KG1 (cell line): ENCODE measurements at regions not wholly inside any gene's neighbourhood (a gene's known extent, or its start where the extent isn't known, plus 50 kb on each side); places are given as distances from the start of the nearest gene placed in this dataset.
A peak's percentile ranks its signal among the peaks of the same experiment; 100 is the strongest.
"Not testable (repeated sequence)": the region's sequence is repeated elsewhere in the genome, so short reads cannot be mapped to it uniquely, and the experiment has no call there.

Source experiments
- DNase-seq: peaks from one replicate; lab custom pipeline; 2025; lab: John Stamatoyannopoulos, UW

- DNase-seq: not testable (repeated sequence)
Observed at GRCh38 chr2:226160617-226161016, 639.0 kb downstream of the IRS1 start.

- no peak for DNase-seq
Observed at GRCh38 chr2:226159875-226160479, 639.6 kb downstream of the IRS1 start.

- no peak for DNase-seq
Observed at GRCh38 chr2:226158940-226159339, 640.7 kb downstream of the IRS1 start.

- DNase-seq: no peak
Observed at GRCh38 chr2:226158229-226158628, 641.4 kb downstream of the IRS1 start.

- no peak for DNase-seq
Observed at GRCh38 chr2:226155093-226155875, 644.3 kb downstream of the IRS1 start.

- DNase-seq: no peak
Observed at GRCh38 chr2:226154610-226155009, 645.0 kb downstream of the IRS1 start.

GRCh38 chr2:226153553-226153952, 646.1 kb downstream of the IRS1 start:
- no peak for DNase-seq

GRCh38 chr2:226151157-226151556, 648.5 kb downstream of the IRS1 start:
- DNase-seq: no peak

GRCh38 chr2:226143091-226143490, 656.5 kb downstream of the IRS1 start:
- no peak for DNase-seq

GRCh38 chr2:226142463-226142862, 657.2 kb downstream of the IRS1 start:
- DNase-seq: no peak

- DNase-seq: no peak
Observed at GRCh38 chr2:226140594-226140993, 659.0 kb downstream of the IRS1 start.

- no peak for DNase-seq
Observed at GRCh38 chr2:226139759-226140158, 659.9 kb downstream of the IRS1 start.

- peak; percentile 6 for DNase-seq
Observed at GRCh38 chr2:226137201-226137811, 662.3 kb downstream of the IRS1 start.

GRCh38 chr2:226136739-226137138, 662.9 kb downstream of the IRS1 start:
- DNase-seq: no peak

- DNase-seq: no peak
Observed at GRCh38 chr2:226135861-226136548, 663.6 kb downstream of the IRS1 start.

GRCh38 chr2:226132323-226133215, 667.1 kb downstream of the IRS1 start:
- DNase-seq: no peak

- DNase-seq: no peak
Observed at GRCh38 chr2:226131299-226131784, 668.3 kb downstream of the IRS1 start.

GRCh38 chr2:226130192-226130591, 669.4 kb downstream of the IRS1 start:
- no peak for DNase-seq

- no peak for DNase-seq
Observed at GRCh38 chr2:226127682-226128081, 671.9 kb downstream of the IRS1 start.

- DNase-seq: no peak
Observed at GRCh38 chr2:226126104-226126503, 673.5 kb downstream of the IRS1 start.

GRCh38 chr2:226125176-226125883, 674.3 kb downstream of the IRS1 start:
- DNase-seq: no peak
